Mononuclear cell (primary cell): ENCODE measurements at regions not wholly inside any gene's neighbourhood (a gene's known extent, or its start where the extent isn't known, plus 50 kb on each side); places are given as distances from the start of the nearest gene placed in this dataset.

ENCODE experiments used
- H3K27me3 ChIP-seq: 2 replicates; pipeline ENCODE4 v1.6.0; 2011; ENCODE audit warnings: low read length, control low read depth; ENCODE audit not compliant: insufficient read depth
- H3K4me1 ChIP-seq: 2 replicates; pipeline ENCODE4 v1.5.1; 2011; ENCODE audit warnings: mild to moderate bottlenecking, low read length, control low read depth; ENCODE audit not compliant: insufficient read depth
- H3K4me3 ChIP-seq: 2 replicates; pipeline ENCODE4 v1.5.1; 2011; ENCODE audit warnings: mild to moderate bottlenecking, low read length, moderate library complexity
- H3K9me3 ChIP-seq: 2 replicates; pipeline ENCODE4 v1.5.1; 2011; ENCODE audit warnings: low read depth, mild to moderate bottlenecking, control low read depth, low read length

GRCh38 chr6:139625998-139626975 is 251.8 kb upstream of the CITED2 start:
- peaks cover 34% of the 10 kb centered on the region for H3K4me1 ChIP-seq
- no peaks in the 10 kb centered on the region for H3K9me3 ChIP-seq
- H3K4me3 ChIP-seq: no peak overlapping the region
- H3K27me3 ChIP-seq: no peaks in the 10 kb centered on the region

- H3K4me3 ChIP-seq: no peak overlapping the region
- peaks cover 34% of the 10 kb centered on the region for H3K4me1 ChIP-seq
- H3K27me3 ChIP-seq: no peaks in the 10 kb centered on the region
- H3K9me3 ChIP-seq: no peaks in the 10 kb centered on the region
Observed at GRCh38 chr6:139625081-139625939, 250.9 kb upstream of the CITED2 start.

GRCh38 chr6:139623372-139623771 is 248.9 kb upstream of the CITED2 start:
- Histone ChIP-seq H3K27me3 (no peaks in the 10 kb centered on the region), H3K4me3 (no peak overlapping the region), H3K9me3 (no peaks in the 10 kb centered on the region), H3K4me1 (peaks cover 34% of the 10 kb centered on the region)

DNA sequence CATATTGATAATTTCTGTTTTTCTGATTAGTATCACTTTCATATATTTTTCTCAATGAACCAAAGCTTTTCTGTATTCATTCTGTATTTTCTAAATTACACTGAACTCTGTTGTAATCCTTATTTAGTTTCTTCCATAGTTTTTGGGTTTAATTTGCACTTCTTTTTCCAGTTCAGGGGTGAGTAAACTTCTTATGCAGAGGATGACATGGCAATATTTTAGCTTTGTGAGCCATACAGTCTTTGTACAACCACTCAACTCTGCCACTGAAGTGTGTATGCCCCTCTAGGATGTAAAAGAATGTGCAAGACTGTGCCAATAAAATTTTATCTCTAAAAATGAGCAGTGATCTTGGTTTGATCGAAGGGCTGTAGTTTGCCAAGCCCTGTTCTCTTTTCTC is 239.0 kb upstream of the CITED2 start:
- Histone ChIP-seq H3K4me3 (no peak overlapping the region), H3K27me3 (no peaks in the 10 kb centered on the region), H3K4me1 (peaks cover 11% of the 10 kb centered on the region), H3K9me3 (no peaks in the 10 kb centered on the region)

DNA sequence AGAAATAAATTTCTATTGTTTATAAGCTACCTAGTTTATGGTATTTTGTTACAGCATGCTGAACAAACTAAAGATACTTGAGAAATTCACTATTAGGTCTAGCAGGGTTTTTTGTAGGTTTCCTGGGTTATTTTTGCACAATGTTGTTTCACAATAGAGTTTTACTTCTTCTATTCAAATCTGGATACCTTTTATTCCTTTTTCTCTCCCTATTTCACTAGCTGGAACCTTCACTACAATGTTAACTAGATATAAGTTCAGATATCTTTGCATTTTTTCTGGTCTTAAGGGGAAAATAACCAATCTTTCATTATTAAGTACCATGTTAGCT is 237.7 kb upstream of the CITED2 start:
- Histone ChIP-seq H3K4me1 (peaks cover 11% of the 10 kb centered on the region), H3K9me3 (no peaks in the 10 kb centered on the region), H3K4me3 (no peak overlapping the region), H3K27me3 (no peaks in the 10 kb centered on the region)

DNA sequence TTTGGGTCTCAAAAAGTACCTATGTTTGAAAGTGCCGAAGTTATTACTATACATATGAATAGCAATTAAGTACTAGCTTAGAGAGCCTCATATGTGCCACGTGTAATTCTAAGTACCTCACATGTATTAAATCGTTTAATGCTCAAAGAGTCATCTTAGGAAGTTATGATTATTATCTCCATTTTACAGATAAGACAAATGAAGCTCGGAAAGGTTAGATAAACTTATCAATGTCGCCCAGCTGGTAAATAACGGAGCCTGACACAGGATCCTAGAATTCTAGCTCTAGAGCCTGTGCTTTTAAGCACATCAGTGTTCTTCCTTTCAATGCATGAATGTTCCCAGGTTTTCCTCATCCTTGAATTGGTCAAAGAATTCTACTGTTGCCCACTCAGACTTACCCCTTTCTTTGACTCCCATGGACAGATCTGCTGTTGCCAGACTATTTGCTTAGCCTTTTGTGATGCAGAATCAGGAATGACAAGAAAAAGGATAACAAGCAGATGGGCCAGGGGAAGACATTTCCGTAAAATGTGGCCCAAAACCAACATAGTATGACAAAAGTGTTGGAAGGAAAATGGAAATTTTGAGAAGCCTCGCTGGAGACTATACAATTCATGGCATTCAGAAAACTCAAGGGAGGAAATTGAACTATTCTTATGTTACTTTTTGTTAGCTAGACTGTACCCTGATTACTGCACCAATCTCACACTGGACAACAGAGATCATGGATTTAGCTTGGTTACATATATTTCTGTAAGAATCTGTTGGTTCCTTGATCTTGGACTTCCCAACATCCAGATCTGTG is 237.1 kb upstream of the CITED2 start:
- Histone ChIP-seq H3K4me1 (peaks cover 11% of the 10 kb centered on the region), H3K9me3 (no peaks in the 10 kb centered on the region), H3K27me3 (no peaks in the 10 kb centered on the region), H3K4me3 (no peak overlapping the region)

GRCh38 chr6:139608466-139609261 is 234.2 kb upstream of the CITED2 start:
- Histone ChIP-seq H3K9me3 (no peaks in the 10 kb centered on the region), H3K4me3 (no peak overlapping the region), H3K4me1 (peaks cover 11% of the 10 kb centered on the region), H3K27me3 (no peaks in the 10 kb centered on the region)

DNA sequence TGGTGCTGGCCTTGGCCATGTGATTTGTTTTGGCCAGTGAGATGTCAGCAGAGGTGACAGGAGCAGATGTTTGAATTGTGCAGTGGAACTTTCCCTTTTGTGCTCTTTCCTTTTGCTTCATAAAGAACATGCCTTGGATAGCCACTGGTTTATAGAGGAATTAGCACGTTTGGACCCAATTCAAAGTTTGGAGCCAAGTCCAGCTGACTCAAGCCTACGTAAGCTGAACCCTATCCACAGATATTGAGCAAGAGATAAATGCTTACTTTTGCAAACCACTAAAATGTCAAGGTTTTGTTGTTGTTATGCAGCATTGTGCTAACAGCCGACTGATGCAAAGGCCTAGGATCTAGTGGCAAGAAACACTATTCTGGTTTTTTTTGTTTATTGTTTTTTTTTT is 230.9 kb upstream of the CITED2 start:
- Histone ChIP-seq H3K27me3 (no peaks in the 10 kb centered on the region), H3K4me3 (no peak overlapping the region), H3K4me1 (no peaks in the 10 kb centered on the region), H3K9me3 (no peaks in the 10 kb centered on the region)

DNA sequence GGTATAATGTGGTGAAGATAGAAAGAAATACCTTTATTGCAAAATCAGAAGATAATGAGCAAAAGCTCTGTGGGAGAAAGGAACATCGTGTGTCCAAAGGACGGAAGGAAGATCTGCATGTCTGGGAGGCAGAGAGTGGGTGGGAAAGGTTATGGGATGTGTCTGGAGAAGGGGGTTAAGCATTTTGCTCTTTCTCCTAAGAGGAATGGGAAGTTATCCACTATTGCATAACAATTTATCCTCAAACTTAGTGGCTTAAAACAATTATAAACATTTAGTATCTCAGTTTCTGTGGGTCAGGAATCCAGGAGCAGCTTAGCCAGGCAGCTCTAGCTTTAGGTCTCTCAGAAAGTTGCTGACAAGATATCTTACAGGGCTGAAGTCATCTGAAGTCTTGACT is 229.1 kb upstream of the CITED2 start:
- Histone ChIP-seq H3K4me1 (no peaks in the 10 kb centered on the region), H3K9me3 (no peaks in the 10 kb centered on the region), H3K27me3 (no peaks in the 10 kb centered on the region), H3K4me3 (no peak overlapping the region)

GRCh38 chr6:139602577-139602976 is 228.1 kb upstream of the CITED2 start:
- Histone ChIP-seq H3K27me3 (no peaks in the 10 kb centered on the region), H3K4me1 (peaks cover 6% of the 10 kb centered on the region), H3K4me3 (no peak overlapping the region), H3K9me3 (no peaks in the 10 kb centered on the region)

DNA sequence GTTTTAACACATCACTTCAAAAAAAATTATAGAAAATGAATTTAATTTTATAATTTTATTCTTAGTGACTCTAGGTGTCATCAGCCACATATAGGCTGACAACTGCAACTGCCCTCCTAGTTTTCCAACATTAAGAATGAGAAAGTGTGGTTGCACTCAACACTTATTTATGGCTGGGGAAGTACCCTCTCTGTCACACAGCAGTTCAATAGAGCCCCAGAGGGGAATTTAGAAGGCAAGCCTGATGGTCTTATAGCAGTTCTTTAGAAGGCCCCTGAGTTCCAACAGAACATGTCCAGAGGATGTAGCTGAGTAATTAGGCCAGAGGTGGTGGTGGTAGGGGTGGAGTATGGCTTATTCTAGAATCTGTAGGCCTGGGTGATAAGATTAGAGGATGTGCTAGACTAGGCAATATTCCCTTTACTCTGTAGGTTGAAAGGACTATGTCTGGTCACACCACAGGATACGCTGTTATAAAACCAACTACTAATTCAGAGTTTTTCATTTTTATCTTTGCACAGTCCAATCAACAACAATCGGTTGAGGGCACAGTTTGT is 226.5 kb upstream of the CITED2 start:
- Histone ChIP-seq H3K9me3 (no peaks in the 10 kb centered on the region), H3K4me3 (no peak overlapping the region), H3K27me3 (no peaks in the 10 kb centered on the region), H3K4me1 (peaks cover 12% of the 10 kb centered on the region)

DNA sequence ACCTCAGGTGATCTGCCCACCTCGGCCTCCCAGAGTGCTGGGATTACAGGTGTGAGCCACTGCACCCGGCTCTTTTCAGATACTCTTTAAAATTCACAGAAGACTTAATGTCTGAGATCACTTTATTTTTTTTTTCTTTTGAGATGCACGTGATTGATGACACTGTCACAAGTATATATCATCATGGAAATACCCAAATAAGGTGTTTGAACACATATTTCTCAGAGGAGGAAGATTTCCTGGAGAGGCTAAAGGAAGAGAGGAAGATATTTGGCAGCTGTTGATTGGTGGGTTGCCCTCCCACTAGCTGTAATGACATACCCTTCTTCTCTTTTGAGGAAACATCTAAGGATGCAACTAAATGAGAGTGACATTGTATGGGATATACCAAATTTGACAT is 225.9 kb upstream of the CITED2 start:
- Histone ChIP-seq H3K4me1 (peaks cover 12% of the 10 kb centered on the region), H3K9me3 (no peaks in the 10 kb centered on the region), H3K27me3 (no peaks in the 10 kb centered on the region), H3K4me3 (no peak overlapping the region)

GRCh38 chr6:139597771-139598755 is 223.6 kb upstream of the CITED2 start:
- no peak overlapping the region for H3K4me3 ChIP-seq
- H3K4me1 ChIP-seq: peaks cover 12% of the 10 kb centered on the region
- no peaks in the 10 kb centered on the region for H3K9me3 ChIP-seq
- no peaks in the 10 kb centered on the region for H3K27me3 ChIP-seq
